Dedifferentiated amniotic fluid mesenchymal stem cell (primary cell): ENCODE measurements at regions not wholly inside any gene's neighbourhood (a gene's known extent, or its start where the extent isn't known, plus 50 kb on each side); places are given as distances from the start of the nearest gene placed in this dataset.
"Not testable (repeated sequence)": the region's sequence is repeated elsewhere in the genome, so short reads cannot be mapped to it uniquely, and the experiment has no call there.

Source experiments
- DNase-seq: peaks from one replicate; pipeline ENCODE4 v3.0.0-alpha.2; 2016; ENCODE audit errors: extremely low spot score

DNA sequence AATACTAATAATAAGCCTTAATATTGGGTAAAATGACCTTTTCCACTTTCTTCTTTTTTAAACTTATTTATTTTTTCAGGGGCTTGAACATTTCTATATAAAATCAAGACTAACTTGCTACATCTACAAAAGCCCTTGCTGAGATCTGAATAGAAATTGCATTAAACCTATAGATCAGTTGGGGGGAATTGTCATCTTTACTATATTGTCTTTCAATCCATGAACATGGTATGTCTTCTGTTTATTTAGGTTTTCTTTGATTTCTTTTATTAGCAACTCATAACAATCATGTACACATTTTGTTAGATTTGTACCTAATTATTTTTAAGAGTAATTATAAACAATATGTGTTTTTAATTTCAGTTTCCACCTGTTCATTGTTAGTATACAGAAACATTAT lies 96.4 kb upstream of the SLC22A23 start:
- no peak for DNase-seq

DNA sequence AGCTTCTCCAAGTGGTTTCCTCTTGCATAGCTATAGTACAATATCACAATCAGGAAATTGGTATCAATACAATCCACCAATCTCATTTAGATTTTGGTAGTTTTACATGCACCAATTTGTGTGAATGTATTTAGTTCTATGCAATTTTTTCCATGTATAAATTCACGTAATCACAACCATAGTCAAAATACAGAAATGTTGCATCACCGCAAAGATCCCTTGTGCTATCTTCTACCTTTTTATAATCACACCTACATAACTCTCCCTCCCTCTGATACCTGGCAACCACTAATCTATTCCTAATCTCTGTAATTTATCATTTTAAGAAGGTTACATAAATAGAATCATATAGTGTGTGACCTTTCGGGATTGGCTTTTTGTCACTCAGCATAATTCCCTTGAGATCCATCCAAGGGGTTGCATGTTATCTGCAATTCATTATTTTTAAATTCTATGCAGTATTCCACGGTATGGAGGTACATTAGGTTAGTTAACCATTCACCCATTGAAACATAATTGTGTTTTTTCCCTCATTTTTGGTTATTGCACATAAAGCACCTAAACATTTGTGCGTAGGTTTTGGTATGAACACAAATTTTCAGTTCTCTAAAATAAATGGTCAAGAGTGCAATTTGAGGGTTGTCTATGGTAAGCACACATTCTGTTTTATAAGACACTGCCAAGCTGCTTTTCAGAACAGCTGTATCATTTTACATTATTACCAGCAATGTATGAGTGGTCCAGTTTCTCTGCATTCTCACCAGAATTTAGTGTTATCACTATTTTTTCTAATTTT lies 95.1 kb upstream of the SLC22A23 start:
- DNase-seq = no peak

DNA sequence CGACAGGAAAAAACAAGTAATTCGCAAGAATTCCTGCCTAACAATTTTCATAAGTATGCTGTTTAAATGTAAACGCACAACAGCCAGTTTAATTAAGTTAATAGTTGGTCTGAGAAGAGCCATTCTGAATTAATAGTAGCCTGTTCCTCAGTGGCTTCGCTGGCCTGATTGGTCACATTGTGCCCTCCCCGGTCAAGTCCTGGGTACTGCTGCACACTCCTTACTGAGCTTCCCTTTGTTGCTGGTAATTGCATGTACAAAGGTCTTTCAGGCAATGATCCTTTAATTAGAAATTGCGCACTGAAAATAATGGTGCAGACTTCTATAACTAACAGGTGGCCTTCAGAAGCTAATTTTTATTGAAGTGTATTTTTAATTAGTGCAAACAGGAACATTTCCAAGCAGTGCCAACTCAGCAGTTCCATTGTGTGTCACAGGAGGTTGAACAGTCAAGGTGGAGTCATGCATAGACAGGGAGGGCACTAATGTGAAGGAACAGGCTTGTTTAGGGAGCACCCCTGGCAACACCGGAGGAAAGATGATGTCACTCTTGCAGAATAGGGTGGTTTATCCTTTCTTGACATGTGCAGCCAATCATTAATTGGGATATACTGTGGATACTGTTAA lies 92.6 kb upstream of the SLC22A23 start:
- DNase-seq = no peak

DNA sequence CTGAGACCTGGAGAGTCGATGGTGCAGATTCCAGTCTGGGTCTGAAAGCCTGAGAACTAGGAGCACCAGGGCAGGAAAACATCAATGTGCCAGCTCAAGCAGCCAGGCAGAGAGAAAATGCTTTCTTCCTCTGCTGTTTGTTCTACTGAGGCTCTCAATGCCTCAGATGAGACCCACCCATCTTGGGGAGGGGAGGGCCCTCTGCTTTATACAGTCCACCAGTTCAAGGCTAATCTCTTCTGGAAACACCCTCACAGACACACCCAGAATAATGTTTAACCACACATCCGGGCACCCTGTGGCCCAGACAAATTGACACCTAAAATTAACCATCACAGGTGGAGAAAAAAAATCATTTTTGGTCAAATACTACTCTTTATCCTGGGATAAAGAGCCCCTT lies 89.3 kb upstream of the SLC22A23 start:
- DNase-seq = no peak

DNA sequence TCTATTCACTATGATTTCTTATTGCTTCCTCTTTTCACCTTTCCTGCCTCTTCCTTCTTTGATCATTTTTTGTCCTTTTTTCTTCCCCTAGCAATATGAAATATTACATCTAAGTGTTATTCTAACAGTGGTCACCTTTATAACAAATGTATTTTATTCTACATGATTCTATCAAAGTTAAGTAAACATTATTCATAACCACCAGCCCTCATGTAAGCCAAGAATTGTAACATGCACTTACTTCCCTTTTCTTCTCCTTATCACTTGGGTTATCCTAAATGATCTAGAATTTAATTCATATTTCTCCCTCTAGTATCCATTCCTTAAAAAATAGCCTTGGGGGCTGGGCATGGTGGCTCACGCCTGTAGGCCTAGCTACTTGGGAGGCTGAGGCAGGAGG lies 88.3 kb upstream of the SLC22A23 start:
- no peak for DNase-seq

DNA sequence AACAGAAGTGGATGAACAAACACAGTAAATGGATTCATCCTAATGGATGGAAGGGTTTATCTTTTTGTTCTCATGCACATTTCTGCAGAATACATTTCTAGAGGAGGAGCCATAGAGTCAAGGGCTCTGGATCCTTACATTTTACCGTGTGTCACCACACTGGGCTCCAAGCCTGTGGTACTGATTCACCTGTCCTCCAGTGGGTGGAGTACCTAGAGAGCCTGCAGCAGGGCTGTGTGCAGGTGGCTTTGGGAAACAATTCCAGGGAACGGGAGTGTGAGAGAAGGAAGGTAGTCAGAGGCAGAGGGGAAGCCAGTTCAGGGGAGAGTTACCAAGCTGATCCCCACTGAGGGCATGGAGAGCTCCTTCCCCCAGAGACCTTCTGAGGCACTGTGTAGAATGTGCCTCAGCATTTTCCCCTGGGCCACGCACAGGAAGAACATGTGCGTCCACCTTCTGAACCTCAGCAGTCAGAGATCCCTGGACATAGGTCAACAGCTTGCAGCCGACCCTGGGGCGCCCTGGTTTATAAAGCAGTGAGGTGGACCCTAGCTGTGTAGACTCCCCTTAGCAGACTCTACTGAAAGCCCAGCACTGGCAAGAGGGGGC lies 85.3 kb upstream of the SLC22A23 start:
- DNase-seq = no peak

DNA sequence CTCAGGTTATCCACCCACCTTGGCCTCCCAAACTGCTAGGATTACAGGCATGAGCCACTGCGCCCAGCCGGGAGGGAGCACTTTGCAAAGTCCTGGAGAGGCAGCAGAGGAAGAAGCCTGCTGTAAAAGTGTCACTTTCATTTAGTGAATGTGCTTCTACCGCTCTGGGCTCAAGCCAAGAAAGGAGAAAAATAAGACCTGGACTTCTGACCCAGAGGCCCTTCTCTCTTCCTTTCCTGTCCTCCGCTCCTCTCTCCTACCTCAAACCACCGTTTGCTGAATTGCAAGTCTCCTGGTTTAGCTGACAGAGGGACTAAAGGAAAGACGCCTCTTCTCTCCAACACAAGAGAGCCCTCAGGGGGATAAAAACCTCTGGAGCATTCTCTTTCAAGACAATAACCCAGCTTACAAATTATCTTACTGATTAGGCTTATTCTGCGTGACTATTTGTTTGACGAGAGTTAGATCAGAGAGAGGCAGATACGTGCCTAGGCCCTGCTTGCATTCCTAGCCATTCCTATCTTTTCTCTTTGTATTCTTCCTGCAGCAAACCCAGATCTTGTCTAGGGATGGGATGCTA lies 84.2 kb upstream of the SLC22A23 start:
- no peak for DNase-seq

DNA sequence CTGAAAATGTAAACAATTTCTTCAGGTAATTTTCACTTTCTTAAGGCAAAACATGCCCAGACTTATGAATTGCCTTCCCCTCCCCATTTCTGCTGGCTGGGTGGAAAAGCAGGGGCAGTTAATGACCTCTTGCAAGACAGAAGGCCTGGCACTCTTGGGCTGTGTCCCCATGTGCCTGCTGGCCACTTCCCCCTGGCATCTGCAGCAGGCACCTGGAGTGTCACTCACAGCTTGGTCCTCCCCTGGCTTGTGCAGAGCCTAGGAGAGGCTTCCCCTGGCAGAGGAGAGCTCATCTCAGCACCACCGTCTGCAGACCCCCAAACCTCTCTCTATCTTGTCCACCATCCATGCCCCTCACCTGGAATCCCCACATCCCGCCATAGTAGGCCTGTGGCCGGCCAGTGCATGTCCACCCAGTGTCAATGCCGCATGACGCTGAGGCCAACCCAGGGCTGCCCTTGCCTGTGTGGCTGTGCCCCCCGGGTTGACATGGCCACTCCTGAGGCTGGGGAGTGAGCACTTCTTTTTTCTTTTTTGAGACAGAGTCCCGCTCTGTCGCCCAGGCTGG lies 83.5 kb upstream of the SLC22A23 start:
- no peak for DNase-seq

DNA sequence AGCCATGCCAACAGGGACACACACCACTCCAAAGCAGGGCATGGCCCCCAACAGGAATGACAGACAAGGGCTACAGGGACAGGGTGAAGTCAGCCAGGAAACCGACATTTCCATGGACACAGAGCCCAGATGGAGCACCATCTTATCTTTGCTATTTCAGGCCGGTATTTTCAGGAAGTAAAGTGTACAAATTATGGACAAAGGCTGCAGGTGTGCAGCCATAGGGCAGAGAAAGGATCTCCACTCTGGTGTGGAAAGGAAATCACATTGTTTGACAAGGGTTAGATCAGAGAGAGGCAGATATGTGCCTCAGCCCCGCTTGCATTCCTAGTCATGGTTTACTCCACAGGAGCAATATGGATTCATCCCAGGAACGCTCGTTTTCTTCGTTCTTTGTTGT lies 81.7 kb upstream of the SLC22A23 start:
- no peak for DNase-seq

DNA sequence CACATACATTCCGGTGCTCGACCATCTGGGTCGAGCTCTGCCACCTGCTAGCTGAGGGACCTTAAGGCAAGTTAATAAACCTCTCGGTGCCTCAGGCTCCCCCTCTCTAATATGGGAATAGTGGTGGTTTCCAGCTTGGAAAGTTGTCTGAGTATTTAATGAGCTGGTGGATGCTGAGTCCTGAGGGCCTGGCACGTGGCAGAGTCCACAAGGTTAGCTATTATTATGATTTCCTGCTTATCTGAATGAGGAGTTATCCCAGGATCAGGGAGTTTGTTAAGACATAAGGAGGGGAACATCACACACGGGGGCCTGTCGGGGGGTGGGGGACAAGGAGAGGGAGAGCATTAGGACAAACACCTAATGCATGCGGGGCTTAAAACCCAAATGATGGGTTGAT lies 80.1 kb upstream of the SLC22A23 start:
- DNase-seq = no peak

DNA sequence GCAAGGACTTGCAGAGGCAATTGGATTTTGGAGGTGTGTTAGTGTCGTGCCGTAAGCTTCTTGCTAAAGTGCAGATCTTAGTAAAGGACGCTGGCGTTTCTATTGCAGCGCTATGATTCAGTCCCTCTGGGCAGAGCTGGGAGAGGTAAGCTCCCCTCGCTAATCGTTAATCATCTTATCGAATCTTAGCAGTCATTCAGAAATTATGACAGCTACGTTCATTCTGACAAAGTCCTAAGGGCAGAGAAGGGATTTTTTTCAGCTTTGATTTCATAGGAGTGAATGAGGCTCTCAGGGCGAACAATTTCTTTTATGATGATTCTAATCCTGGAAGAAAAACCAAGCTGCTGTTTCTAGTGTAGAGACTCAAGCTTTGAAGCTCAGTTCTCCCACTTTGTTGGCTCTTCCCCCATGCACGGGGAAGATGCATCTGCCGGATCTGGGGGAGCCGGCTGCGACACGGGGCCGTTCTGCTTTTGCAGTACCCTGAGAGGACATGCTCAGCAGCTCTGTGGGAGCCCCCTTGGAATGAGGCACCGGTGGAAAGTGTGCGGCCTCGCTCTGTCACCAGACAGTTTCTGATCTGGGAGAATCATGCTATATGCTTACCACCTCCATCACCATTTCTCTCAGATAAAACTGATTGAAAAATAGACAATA lies 79.1 kb upstream of the SLC22A23 start:
- DNase-seq = no peak

DNA sequence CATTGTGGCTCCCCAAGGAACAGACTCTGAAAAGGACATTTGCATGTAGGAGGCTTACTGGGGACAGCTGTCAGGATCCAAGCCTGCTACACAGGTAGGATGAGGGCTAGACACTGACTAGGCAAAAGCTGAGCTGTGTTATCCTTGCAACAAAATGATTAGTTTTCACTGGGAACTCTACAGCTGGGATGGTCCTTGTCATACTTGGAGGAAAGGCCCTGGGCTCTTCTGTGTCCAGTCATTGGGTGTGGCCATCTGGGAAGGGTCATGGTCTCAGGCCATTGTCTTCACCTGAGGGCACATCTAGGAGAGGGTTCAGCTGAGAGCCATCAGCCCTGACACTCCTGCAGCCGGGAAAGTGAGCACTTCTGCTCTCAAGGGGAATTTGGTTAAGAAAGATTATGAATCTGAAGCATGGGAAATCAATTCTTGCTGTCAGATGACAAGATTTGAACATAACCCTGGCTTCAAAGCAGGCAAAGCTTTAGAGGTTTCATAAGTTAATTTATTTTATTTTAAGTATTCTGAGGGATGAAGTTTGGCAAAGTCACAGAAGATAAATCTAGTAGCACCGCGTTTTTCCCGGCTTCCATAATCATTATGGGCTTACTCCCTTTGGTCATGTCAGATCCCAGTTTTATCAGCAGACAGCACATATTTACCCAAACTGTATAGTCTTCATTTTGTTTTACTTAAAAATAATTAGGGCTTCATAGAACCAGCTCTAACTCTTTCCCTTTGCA lies 78.4 kb upstream of the SLC22A23 start:
- DNase-seq = no peak

DNA sequence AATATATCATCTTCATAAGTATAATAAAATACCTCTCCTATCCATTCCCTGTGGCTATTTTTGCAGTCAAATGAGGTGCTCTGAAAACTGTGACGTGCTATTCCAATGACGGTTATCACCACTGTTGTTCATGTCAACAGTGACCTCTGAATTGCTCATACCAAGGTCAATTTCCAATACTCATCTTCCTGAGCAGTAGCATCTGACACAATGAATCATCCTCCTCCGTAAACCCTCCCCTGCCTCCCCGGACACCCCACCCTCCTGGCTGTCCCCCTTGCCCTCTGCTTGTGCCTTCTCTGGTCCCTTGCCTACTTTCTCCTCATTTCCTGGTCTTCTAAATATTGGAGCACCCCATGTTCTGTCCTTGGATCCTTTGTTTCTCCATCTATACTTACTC lies 77.7 kb upstream of the SLC22A23 start:
- no peak for DNase-seq

DNA sequence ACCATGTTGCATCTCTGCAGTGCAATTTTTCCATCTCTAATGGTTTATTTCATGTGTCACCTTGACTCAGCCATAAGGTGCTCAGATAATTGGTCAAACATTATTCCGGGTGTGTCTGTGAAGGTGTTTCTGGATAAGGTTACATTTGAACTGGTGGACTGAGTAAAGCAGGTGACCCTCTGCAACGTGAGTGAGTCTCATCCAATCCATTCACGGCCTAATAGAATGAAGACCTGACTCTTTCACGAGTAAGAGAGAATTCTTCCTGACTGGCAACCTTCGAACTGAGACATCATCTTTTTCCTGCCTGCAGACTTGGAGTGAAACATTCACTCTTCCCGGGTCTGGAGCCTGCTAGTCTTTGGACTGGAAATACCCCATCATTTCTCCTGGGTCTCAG lies 77.1 kb upstream of the SLC22A23 start:
- DNase-seq = no peak

DNA sequence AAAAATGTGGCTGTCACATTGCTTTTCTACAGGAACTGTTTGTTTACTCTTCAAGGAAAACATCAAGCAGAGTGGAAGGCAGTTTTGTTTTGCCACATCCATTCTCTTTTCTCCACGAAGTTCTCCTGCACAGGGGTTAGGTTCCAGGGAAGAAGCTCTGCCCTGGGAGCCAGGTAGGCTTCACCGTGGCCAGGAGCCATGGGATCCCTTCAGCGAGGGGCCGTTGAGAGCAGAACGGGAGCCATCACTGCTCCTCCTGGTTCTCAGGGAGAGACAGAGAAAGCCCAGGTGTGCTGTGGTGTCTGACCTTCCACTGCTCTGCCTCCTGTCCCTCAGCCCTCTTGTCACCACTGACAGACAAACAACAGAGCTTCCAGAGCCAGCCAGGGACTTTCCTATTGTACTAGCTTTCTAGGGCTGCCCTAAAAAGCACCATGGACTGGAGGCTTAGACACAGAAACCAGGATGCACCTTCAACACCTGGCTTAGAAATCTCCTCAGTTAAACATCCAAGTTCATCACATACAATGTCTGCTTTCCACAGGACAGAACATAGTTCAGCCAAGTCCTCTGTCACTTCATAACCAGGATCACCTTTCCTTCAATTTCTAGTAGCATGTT lies 75.6 kb upstream of the SLC22A23 start:
- no peak for DNase-seq

DNA sequence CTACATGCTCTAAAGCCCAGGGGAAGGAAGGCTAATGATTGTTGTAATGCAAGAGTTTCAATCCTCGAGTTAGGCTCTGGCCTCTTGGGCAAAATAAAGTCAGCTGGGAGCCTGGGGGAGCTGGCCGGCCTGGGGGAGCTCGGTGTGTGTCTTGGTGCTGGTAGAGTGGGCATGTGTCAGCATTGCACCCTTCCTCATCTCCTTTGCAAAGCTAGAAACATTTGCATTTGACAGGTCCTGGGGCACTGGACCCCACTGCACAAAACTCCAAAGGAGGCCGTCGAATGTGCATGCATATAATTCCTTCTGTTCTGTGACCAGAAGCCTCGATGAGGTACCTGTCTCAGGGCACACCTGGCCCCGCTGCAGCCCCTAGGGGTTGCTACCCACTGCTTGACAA lies 74.6 kb upstream of the SLC22A23 start:
- DNase-seq = no peak

DNA sequence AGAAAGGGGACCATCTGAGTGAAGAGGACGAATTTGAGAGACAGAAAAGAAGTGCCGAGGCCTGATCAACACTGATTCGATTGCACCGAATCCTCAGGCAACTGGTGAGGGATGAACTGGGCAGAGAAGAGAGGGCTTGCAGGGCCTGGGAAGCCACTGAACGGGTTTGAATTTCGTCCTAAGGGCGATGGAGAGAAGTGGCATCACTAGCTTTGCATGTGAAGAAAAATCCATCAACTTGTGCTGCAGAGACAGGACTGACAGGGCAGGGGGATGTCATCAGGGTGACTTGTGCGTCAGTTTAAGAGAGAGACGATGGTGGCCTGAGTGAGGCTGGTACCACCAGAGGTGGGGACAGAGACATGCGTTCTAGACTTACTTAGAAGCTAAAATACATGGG lies 73.7 kb upstream of the SLC22A23 start:
- DNase-seq = no peak

DNA sequence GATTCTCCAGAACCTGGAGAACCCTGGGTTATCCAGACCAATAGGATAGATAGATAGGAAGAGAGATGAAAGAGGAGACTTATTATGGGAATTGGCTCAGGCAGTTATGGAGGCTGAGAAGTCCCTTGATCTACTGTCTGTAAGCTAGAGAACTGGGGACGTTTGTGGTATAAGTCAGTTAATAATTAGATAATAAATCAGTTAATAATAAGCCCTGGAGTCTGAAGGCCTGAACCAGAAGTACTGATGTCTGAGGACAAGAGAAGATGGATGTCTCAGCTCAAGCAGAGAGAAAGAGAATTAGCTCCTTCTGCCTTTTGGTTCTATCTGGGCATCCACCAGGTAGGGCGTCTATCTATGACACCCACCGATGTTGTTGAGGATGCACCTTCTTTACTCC lies 72.9 kb upstream of the SLC22A23 start:
- DNase-seq = no peak

DNA sequence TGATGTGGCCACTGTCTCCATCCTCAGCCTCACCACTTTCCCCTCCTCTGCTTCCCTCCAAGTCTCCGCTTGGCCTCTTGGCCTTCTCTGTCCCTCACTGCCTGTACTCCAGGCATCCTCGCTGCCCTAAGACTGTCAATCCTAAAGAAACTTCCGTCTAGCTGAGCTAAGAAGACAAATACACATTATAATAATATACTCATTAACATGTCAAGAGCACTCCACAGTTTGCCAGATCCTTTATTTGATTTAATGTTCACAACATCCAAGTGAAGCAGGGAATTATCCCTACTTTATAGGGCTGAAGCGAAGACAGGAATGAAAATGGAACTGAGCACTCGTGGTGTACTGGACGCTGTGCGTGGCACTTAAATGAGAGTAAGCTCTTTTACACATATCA lies 72.4 kb upstream of the SLC22A23 start:
- DNase-seq = no peak

DNA sequence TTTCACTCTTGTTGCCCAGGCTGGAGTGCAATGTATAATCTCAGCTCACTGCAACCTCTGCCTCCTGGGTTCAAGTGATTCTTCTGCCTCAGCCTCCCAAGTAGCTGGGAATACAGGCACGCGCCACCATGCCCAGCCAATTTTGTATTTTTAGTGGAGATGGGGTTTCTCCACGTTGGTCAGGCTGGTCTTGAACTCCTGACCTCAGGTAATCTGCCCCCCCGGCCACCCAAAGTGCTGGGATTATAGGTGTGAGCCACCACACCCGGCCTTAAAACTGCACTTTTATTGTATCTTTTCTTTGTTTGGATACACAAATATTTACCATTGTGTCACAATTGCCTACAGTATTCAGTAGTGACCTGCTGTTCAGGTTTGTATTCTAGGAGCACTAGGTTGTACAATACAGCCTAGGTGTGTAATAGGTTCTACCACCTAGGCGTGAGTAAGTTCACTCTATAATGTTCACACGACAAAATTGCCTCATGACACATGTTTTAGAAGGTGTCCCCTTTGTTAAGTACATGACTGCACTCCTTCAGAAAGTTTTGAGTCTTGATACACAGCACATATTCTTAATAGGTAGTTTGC lies 71.3 kb upstream of the SLC22A23 start:
- DNase-seq = not testable (repeated sequence)

DNA sequence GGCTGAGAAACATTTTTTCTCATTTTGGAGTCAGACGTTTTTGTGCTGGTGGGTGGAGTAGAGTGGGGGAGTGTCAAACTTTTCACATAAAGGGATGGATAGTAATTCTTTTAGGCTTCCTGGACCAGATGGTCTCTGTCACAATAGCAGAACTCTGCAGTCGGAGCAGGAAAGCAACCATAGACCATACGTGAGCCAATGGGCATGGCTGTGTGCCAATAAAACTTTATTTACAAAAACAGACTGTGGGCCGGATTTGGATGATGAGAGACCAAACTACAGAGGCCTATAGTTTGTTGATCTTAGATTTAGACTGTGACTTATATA lies 70.8 kb upstream of the SLC22A23 start:
- DNase-seq = no peak
